ENCODE measurements at regions not wholly inside any gene's neighbourhood (a gene's known extent, or its start where the extent isn't known, plus 50 kb on each side); places are given as distances from the start of the nearest gene placed in this dataset.

DNA sequence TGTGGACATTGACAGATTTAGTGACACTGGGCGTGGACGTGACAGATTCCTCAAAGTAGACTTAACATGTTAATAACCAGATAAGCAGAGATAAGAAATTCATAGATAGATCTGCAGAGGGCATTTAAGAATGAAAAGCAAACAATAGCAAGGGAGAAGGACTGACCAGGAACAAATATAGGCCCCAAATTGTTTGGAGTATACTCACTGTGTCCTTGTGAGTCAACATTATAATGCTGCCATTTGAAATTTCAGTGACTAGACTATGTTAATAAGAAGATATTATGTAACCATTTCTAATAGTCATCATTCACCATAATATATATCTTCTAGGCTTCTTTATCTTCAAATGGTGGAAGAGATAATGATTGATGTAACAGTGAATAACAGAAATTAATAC lies 78.1 kb upstream of the SLC38A11 start:
- Histone ChIP-seq H3K9me2 (replicated peaks; ENCODE audit: insufficient read depth, low read length) (no peaks in the 10 kb centered on the region), H3K4me3 (ENCODE audit: low read length) (no peak overlapping the region)
- DNase-seq, result no peak

DNA sequence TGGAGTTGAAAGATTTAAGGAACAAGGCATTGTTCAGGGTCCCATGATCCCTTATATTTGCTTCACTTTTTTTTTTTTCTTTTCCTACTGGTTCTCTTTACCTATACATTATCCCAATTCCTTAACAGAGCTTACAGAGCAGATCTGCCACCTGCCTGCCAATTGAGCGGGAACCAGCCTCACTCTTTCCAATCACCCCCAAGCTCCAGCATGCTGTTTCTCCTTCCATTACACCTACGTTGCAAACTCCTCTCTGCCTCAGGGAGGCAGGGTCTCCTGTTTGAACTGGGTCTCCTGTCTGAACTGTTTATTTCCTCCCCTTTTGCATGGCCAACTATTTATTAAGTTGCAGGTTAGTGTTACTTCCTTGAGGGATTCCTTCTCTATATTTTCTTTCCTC lies 77.2 kb upstream of the SLC38A11 start:
- Histone ChIP-seq H4K20me1 (ENCODE audit: insufficient read depth, low read depth, low read length) (no peaks in the 10 kb centered on the region), H3K4me1 (ENCODE audit: low read length) (no peaks in the 10 kb centered on the region), H3K4me2 (ENCODE audit: low read depth, low read length, poor library complexity, severe bottlenecking) (no peak overlapping the region), H2AFZ (ENCODE audit: low read length) (no peak overlapping the region), H3K9me3 (ENCODE audit: low read length) (no peaks in the 10 kb centered on the region), H3K4me3 (ENCODE audit: low read length) (no peak overlapping the region), H3K9me2 (replicated peaks; ENCODE audit: insufficient read depth, low read length) (no peaks in the 10 kb centered on the region), H3K36me3 (ENCODE audit: insufficient read depth, low read length) (no peaks in the 10 kb centered on the region), H3K27ac (ENCODE audit: low read length) (no peak overlapping the region), H3K9ac (ENCODE audit: low read length) (no peak overlapping the region), H3K27me3 (ENCODE audit: low read length) (no peaks in the 10 kb centered on the region), H3K79me2 (ENCODE audit: low read length) (no peaks in the 10 kb centered on the region)
- DNase-seq, result no peak

More for the DNA sequence above, 78.1 kb upstream of the SLC38A11 start:
- Histone ChIP-seq H3K27ac (ENCODE audit: low read length) (no peak overlapping the region), H3K9me3 (ENCODE audit: low read length) (no peaks in the 10 kb centered on the region), H4K20me1 (ENCODE audit: insufficient read depth, low read depth, low read length) (no peaks in the 10 kb centered on the region), H3K27me3 (ENCODE audit: low read length) (no peaks in the 10 kb centered on the region), H3K9ac (ENCODE audit: low read length) (no peak overlapping the region), H3K4me2 (ENCODE audit: low read depth, low read length, poor library complexity, severe bottlenecking) (no peak overlapping the region), H3K36me3 (ENCODE audit: insufficient read depth, low read length) (no peaks in the 10 kb centered on the region), H3K79me2 (ENCODE audit: low read length) (no peaks in the 10 kb centered on the region), H2AFZ (ENCODE audit: low read length) (no peak overlapping the region), H3K4me1 (ENCODE audit: low read length) (no peaks in the 10 kb centered on the region)

DNA sequence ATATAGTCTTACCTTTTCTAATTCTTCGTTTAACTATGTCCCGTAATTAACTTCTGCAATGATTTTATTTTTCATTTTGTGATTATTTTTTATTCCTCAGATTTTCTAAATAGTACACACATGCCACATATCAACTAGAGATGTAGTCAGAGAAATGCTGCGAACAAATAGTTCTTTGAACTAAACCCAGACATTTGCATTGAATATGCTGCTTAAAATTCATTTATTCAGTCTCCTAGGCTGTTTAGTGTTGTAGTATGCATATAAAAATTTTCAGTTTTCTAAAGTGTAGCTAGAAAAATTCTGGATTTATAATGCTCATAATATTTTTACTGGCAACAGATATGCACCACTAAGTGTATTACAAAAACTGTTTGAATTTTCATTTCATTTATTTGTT lies 68.9 kb upstream of the SLC38A11 start:
- no peak overlapping the region for H3K27ac ChIP-seq (ENCODE audit: low read length)
- H3K9ac ChIP-seq (ENCODE audit: low read length), result no peak overlapping the region
- no peaks in the 10 kb centered on the region for H3K36me3 ChIP-seq (ENCODE audit: insufficient read depth, low read length)
- no peaks in the 10 kb centered on the region; the same call in 1 of the 2 replicates for H3K9me2 ChIP-seq (replicated peaks; ENCODE audit: insufficient read depth, low read length)
- no peaks in the 10 kb centered on the region for H4K20me1 ChIP-seq (ENCODE audit: insufficient read depth, low read depth, low read length)
- no peak overlapping the region for H2AFZ ChIP-seq (ENCODE audit: low read length)
- H3K27me3 ChIP-seq (ENCODE audit: low read length), result no peaks in the 10 kb centered on the region
- no peak overlapping the region for H3K4me2 ChIP-seq (ENCODE audit: low read depth, low read length, poor library complexity, severe bottlenecking)
- H3K79me2 ChIP-seq (ENCODE audit: low read length), result no peaks in the 10 kb centered on the region
- no peaks in the 10 kb centered on the region for H3K4me1 ChIP-seq (ENCODE audit: low read length)
- H3K9me3 ChIP-seq (ENCODE audit: low read length), result no peaks in the 10 kb centered on the region
- no peak overlapping the region for H3K4me3 ChIP-seq (ENCODE audit: low read length)
- no peak for DNase-seq

DNA sequence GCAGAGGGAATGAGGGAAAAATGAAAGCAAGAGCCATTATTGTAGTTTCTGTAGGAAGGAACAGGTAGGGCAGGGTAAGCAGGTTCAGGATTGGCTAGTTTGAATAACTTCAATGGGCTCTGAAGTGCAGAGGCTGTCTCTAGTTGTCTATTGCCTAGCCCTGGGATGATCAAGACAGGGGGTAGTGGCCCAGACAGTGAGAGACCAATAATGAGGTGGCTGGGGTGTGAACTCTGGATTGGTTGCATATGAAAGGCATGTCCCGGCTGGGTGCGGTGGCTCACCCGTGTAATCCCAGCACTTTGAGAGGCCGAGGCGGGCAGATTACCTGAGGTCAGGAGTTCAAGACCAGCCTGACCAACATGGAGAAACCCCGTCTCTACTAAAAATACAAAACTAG lies 67.5 kb upstream of the SLC38A11 start:
- Histone ChIP-seq H3K27me3 (ENCODE audit: low read length) (no peaks in the 10 kb centered on the region), H3K9ac (ENCODE audit: low read length) (no peak overlapping the region), H3K79me2 (ENCODE audit: low read length) (no peaks in the 10 kb centered on the region), H3K9me3 (ENCODE audit: low read length) (no peaks in the 10 kb centered on the region), H4K20me1 (ENCODE audit: insufficient read depth, low read depth, low read length) (no peaks in the 10 kb centered on the region), H3K36me3 (ENCODE audit: insufficient read depth, low read length) (no peaks in the 10 kb centered on the region), H3K27ac (ENCODE audit: low read length) (no peak overlapping the region), H3K4me3 (ENCODE audit: low read length) (no peak overlapping the region), H2AFZ (ENCODE audit: low read length) (no peak overlapping the region), H3K4me2 (ENCODE audit: low read depth, low read length, poor library complexity, severe bottlenecking) (no peak overlapping the region), H3K4me1 (ENCODE audit: low read length) (no peaks in the 10 kb centered on the region), H3K9me2 (replicated peaks; ENCODE audit: insufficient read depth, low read length) (no peaks in the 10 kb centered on the region; the same call in 1 of the 2 replicates)
- DNase-seq, result no peak

DNA sequence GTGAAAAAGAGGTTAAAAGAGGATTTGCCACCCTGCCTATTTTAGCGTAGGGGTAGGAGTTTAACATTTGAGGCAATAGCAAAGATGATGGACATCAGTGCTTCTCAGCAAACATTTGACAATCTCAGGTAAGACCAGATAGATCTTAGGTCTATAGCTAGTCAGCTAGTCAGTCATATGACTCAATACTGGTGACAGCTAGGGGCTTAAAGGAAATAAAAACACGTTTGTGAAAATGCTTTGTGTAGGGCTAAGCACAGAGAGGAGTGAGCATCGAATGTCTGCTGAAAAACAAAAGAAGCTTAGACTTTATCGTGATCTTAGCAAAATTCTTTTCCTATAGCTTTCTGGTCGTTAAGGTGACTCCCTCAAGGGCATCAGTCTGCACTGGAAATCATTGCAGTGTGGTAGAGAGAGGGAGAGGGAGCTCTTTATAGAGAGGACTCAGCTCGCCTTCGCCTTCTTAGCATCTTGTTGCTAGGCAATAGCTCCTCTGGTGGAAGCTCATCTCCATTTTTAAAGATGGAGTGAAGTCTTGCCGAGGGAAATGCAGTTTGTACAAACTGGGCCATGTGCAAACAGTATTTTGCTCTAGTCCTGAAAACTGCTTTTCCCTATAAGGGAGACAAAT lies 62.8 kb upstream of the SLC38A11 start:
- Histone ChIP-seq H3K9ac (ENCODE audit: low read length) (no peak overlapping the region), H2AFZ (ENCODE audit: low read length) (no peak overlapping the region), H3K9me3 (ENCODE audit: low read length) (no peaks in the 10 kb centered on the region), H3K9me2 (replicated peaks; ENCODE audit: insufficient read depth, low read length) (no peaks in the 10 kb centered on the region), H4K20me1 (ENCODE audit: insufficient read depth, low read depth, low read length) (no peaks in the 10 kb centered on the region), H3K27me3 (ENCODE audit: low read length) (no peaks in the 10 kb centered on the region), H3K4me3 (ENCODE audit: low read length) (no peak overlapping the region), H3K4me1 (ENCODE audit: low read length) (no peaks in the 10 kb centered on the region), H3K36me3 (ENCODE audit: insufficient read depth, low read length) (no peaks in the 10 kb centered on the region), H3K27ac (ENCODE audit: low read length) (no peak overlapping the region), H3K79me2 (ENCODE audit: low read length) (no peaks in the 10 kb centered on the region), H3K4me2 (ENCODE audit: low read depth, low read length, poor library complexity, severe bottlenecking) (no peak overlapping the region)
- no peak for DNase-seq

DNA sequence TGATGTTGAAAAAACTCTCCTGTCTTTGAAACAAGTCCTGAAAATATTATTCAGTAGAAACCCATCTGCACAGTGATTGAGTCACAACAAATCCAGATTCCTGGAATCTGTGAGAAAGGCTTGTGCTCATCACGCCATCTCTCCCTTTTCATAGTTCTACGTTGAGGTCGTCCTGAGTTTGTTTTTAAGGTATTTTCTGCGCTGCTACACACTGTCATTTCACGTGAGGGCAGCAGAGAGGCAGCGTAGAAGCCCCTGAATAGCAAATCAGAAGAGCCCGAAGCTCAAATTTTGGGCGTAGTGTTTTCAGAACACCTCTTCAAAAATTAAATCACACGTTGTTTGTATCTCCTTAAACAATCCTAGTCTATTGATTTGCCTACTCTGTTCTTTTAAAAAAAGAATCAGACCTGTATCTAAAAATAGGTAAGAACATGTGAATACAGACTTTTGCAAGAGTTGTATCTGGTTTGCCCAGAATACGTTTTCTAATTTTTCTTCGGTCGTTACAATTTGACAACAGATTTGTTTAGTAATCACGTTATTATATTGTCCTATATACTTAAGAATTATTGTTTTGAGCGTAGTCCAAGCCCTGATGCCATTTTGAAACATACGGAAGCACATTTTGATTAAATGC lies 61.6 kb upstream of the SLC38A11 start:
- Histone ChIP-seq H3K36me3 (ENCODE audit: insufficient read depth, low read length) (no peaks in the 10 kb centered on the region), H3K4me1 (ENCODE audit: low read length) (no peaks in the 10 kb centered on the region), H3K27ac (ENCODE audit: low read length) (no peak overlapping the region), H3K4me2 (ENCODE audit: low read depth, low read length, poor library complexity, severe bottlenecking) (no peak overlapping the region), H3K9me2 (replicated peaks; ENCODE audit: insufficient read depth, low read length) (no peaks in the 10 kb centered on the region), H3K79me2 (ENCODE audit: low read length) (no peaks in the 10 kb centered on the region), H3K9ac (ENCODE audit: low read length) (no peak overlapping the region), H2AFZ (ENCODE audit: low read length) (no peak overlapping the region), H4K20me1 (ENCODE audit: insufficient read depth, low read depth, low read length) (no peaks in the 10 kb centered on the region), H3K9me3 (ENCODE audit: low read length) (no peaks in the 10 kb centered on the region), H3K4me3 (ENCODE audit: low read length) (no peak overlapping the region), H3K27me3 (ENCODE audit: low read length) (no peaks in the 10 kb centered on the region)
- DNase-seq, result peak; percentile 66

DNA sequence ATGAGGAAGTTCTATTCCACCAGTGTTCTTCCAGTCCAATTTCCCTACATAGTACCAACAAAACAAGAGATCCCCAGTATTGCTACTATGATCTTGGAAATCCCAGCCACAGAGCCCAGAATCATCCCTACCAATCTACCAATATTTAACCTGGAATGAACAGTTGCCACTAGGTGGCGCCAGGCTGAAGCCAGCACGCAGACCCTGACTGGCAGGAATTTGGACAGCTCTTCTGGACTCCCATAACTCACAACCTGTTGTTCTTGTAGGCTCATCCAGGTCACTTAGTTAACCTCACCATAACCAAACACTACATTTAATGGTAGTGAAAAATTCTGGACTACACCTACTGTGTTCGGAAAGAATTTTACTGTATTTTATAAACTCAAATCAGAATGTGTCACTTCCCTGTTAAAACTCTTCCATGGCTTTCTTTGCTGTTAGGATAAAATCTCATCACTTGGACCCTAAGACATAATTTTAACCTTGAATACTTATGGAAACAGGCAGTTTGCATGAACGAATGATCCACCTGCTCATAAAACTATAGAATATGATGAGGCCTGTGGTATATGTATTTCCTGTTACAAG lies 59.8 kb upstream of the SLC38A11 start:
- H3K36me3 ChIP-seq (ENCODE audit: insufficient read depth, low read length), result no peaks in the 10 kb centered on the region
- no peak overlapping the region for H2AFZ ChIP-seq (ENCODE audit: low read length)
- H3K4me1 ChIP-seq (ENCODE audit: low read length), result no peaks in the 10 kb centered on the region
- H3K9ac ChIP-seq (ENCODE audit: low read length), result no peak overlapping the region
- H3K79me2 ChIP-seq (ENCODE audit: low read length), result no peaks in the 10 kb centered on the region
- no peak overlapping the region for H3K4me2 ChIP-seq (ENCODE audit: low read depth, low read length, poor library complexity, severe bottlenecking)
- H3K27ac ChIP-seq (ENCODE audit: low read length), result no peak overlapping the region
- no peaks in the 10 kb centered on the region for H3K9me2 ChIP-seq (replicated peaks; ENCODE audit: insufficient read depth, low read length)
- no peaks in the 10 kb centered on the region for H3K9me3 ChIP-seq (ENCODE audit: low read length)
- no peak overlapping the region for H3K4me3 ChIP-seq (ENCODE audit: low read length)
- DNase-seq, result peak; percentile 82
- H4K20me1 ChIP-seq (ENCODE audit: insufficient read depth, low read depth, low read length), result no peaks in the 10 kb centered on the region
- no peaks in the 10 kb centered on the region for H3K27me3 ChIP-seq (ENCODE audit: low read length)

DNA sequence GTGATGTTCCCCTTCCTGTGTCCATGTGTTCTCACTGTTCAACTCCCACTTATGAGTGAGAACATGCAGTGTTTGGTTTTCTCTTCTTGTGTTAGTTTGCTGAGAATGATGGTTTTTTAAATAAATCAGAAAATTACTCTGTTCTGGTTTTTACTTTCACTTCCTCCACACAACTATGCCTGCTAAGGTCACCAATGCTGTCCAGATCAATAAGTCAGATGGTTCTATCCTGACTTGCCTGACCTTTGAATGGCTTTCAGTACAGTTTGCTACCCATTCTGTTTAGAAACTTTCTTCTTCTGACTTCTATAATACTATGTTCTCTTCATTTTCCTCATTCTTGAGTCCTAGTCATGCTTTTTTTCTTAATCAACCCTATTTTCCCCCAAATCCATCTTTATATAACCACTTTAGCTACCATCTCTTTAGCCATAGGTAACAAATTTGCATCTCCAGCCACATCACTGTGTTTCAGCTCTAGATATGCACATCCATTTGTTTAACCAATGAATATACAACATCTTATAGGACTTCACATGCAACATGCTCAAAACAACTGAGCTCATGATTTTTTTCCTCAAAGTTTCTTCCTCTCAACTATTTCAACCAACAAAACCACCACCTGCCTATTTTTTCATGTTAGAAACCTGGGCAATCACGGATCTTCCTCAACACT lies 58.8 kb upstream of the SLC38A11 start:
- Histone ChIP-seq H3K9me3 (ENCODE audit: low read length) (no peaks in the 10 kb centered on the region), H3K4me2 (ENCODE audit: low read depth, low read length, poor library complexity, severe bottlenecking) (no peak overlapping the region), H3K9me2 (replicated peaks; ENCODE audit: insufficient read depth, low read length) (no peaks in the 10 kb centered on the region), H3K27me3 (ENCODE audit: low read length) (no peaks in the 10 kb centered on the region), H2AFZ (ENCODE audit: low read length) (no peak overlapping the region), H4K20me1 (ENCODE audit: insufficient read depth, low read depth, low read length) (no peaks in the 10 kb centered on the region), H3K4me3 (ENCODE audit: low read length) (no peak overlapping the region), H3K79me2 (ENCODE audit: low read length) (no peaks in the 10 kb centered on the region), H3K36me3 (ENCODE audit: insufficient read depth, low read length) (no peaks in the 10 kb centered on the region), H3K9ac (ENCODE audit: low read length) (no peak overlapping the region), H3K4me1 (ENCODE audit: low read length) (no peaks in the 10 kb centered on the region), H3K27ac (ENCODE audit: low read length) (no peak overlapping the region)
- no peak for DNase-seq
